Type B pancreatic cell (in vitro differentiated cells): ENCODE measurements at regions not wholly inside any gene's neighbourhood (a gene's known extent, or its start where the extent isn't known, plus 50 kb on each side); places are given as distances from the start of the nearest gene placed in this dataset.

Experiments used
- DNase-seq: peaks from one replicate; pipeline ENCODE4 v3.0.0; 2021; ENCODE audit warnings: mixed read lengths; ENCODE audit not compliant: unreplicated experiment; ENCODE audit errors: extremely low spot score
- H3K27ac Mint-ChIP-seq: 2 replicates; pipeline ENCODE4 v1.8.0; 2021; ENCODE audit warnings: mild to moderate bottlenecking, mixed read lengths
- H3K27me3 Mint-ChIP-seq: 2 replicates; pipeline ENCODE4 v1.8.0; 2021; ENCODE audit warnings: mixed read lengths
- H3K36me3 Mint-ChIP-seq: 2 replicates; pipeline ENCODE4 v1.8.0; 2021; ENCODE audit warnings: mixed read lengths
- H3K4me1 Mint-ChIP-seq: one replicate; pipeline ENCODE4 v1.8.0; 2021; ENCODE audit warnings: mixed read lengths; ENCODE audit not compliant: unreplicated experiment
- H3K4me3 Mint-ChIP-seq: 2 replicates; pipeline ENCODE4 v1.8.0; 2021; ENCODE audit warnings: mild to moderate bottlenecking, mixed read lengths
- H3K9me3 Mint-ChIP-seq: 2 replicates; pipeline ENCODE4 v1.8.0; 2021; ENCODE audit warnings: mixed read lengths
- TF ChIP-seq, protein P1 (sequence below): fragments of 200-600 bp; sonication (generic); conservative IDR thresholded peaks from 2 replicates; pipeline ENCODE4 v1.5.0; 2021; ENCODE audit warnings: antibody characterized with exemption, mild to moderate bottlenecking

GRCh38 chr2:146939991-146940685 is 904.7 kb upstream of the ACVR2A start:
- Mint-ChIP-seq H3K27me3 (no peaks in the 10 kb centered on the region), H3K4me3 (no peak overlapping the region), H3K36me3 (no peaks in the 10 kb centered on the region), H3K27ac (no peak overlapping the region), H3K4me1 (peaks cover 7% of the 10 kb centered on the region), H3K9me3 (no peaks in the 10 kb centered on the region)
- TF ChIP-seq, protein P1, sequence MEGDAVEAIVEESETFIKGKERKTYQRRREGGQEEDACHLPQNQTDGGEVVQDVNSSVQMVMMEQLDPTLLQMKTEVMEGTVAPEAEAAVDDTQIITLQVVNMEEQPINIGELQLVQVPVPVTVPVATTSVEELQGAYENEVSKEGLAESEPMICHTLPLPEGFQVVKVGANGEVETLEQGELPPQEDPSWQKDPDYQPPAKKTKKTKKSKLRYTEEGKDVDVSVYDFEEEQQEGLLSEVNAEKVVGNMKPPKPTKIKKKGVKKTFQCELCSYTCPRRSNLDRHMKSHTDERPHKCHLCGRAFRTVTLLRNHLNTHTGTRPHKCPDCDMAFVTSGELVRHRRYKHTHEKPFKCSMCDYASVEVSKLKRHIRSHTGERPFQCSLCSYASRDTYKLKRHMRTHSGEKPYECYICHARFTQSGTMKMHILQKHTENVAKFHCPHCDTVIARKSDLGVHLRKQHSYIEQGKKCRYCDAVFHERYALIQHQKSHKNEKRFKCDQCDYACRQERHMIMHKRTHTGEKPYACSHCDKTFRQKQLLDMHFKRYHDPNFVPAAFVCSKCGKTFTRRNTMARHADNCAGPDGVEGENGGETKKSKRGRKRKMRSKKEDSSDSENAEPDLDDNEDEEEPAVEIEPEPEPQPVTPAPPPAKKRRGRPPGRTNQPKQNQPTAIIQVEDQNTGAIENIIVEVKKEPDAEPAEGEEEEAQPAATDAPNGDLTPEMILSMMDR = no peak
- DNase-seq = no peak

GRCh38 chr2:146934921-146935320 is 909.9 kb upstream of the ACVR2A start:
- TF ChIP-seq, protein P1 = no peak
- no peak overlapping the region for H3K4me3 Mint-ChIP-seq
- no peaks in the 10 kb centered on the region for H3K27me3 Mint-ChIP-seq
- DNase-seq = no peak
- H3K9me3 Mint-ChIP-seq = peaks cover 4% of the 10 kb centered on the region
- H3K4me1 Mint-ChIP-seq = peaks cover 3% of the 10 kb centered on the region
- peaks cover 4% of the 10 kb centered on the region for H3K36me3 Mint-ChIP-seq
- no peak overlapping the region for H3K27ac Mint-ChIP-seq

DNA sequence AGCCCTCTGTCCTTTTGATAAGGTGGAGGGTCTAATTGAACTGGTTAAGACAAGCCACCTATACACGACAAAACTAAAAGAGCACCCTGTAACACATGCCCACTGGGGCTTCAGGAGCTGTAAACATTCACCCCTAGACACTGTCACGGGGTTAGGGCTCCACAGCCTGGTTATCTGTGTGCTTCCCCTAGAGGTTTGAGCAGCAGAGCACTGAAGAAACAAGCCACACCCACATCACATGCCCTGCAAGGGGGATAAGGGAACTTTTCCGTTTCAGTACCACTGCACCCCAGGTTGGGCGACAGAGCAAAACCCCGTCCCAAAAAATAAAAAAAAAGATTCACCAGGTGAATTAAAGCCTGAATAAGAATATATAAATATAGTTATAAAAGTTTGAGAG is 913.7 kb upstream of the ACVR2A start:
- H3K36me3 Mint-ChIP-seq = peaks cover 4% of the 10 kb centered on the region
- H3K27ac Mint-ChIP-seq = no peak overlapping the region
- no peak for DNase-seq
- H3K4me1 Mint-ChIP-seq = no peaks in the 10 kb centered on the region
- H3K9me3 Mint-ChIP-seq = peaks cover 4% of the 10 kb centered on the region
- no peak overlapping the region for H3K4me3 Mint-ChIP-seq
- H3K27me3 Mint-ChIP-seq = no peaks in the 10 kb centered on the region
- TF ChIP-seq, protein P1 = no peak

- Mint-ChIP-seq H3K4me1 (no peaks in the 10 kb centered on the region), H3K27ac (no peak overlapping the region), H3K36me3 (no peaks in the 10 kb centered on the region), H3K27me3 (no peaks in the 10 kb centered on the region), H3K9me3 (no peaks in the 10 kb centered on the region), H3K4me3 (no peak overlapping the region)
- TF ChIP-seq, protein P1 = peak; percentile 79
- no peak for DNase-seq
Observed at GRCh38 chr2:146927080-146927711, 917.6 kb upstream of the ACVR2A start.

DNA sequence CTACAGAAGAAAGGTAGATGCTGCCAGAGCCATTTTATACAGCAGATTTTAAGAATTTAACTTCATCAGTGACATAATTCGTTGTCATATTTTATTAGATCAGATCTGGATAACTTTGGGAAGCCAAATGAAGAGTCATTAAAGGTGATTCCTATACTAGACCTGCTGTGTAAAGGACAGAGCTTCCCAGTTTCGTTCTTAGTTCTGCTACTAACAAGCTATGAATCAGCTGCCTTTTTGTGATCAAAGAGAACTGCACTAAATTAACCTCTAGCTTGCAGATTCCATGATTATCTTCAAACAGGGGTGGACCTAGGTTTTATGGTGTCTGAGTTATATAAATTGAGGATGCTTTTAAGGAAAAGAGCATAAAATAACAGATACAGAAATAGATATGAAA is 926.5 kb upstream of the ACVR2A start:
- H3K36me3 Mint-ChIP-seq = no peaks in the 10 kb centered on the region
- H3K4me1 Mint-ChIP-seq = no peaks in the 10 kb centered on the region
- TF ChIP-seq, protein P1 = no peak
- no peaks in the 10 kb centered on the region for H3K9me3 Mint-ChIP-seq
- H3K27ac Mint-ChIP-seq = no peak overlapping the region
- no peak for DNase-seq
- H3K4me3 Mint-ChIP-seq = no peak overlapping the region
- H3K27me3 Mint-ChIP-seq = no peaks in the 10 kb centered on the region
